ENCODE measurements at regions not wholly inside any gene's neighbourhood (a gene's known extent, or its start where the extent isn't known, plus 50 kb on each side); places are given as distances from the start of the nearest gene placed in this dataset.
"Not testable (repeated sequence)": the region's sequence is repeated elsewhere in the genome, so short reads cannot be mapped to it uniquely, and the experiment has no call there.

DNA sequence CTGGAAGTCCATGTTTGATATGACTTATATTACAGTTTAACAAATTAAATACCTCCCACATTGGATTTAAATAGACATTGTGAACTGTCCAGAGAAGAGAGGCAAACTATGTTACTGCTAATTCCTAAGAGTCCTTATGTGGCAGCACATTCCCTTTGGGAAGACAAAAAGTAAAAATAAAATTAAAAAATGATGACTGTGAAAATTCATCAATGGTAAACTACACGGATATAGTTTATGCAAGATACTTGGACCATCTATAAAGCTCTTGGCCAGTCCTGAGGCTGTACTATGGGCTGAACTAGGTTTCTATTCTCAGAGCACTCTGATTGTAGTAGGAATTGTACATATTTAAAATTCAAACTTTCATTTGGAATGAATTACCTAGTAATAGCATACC is 206.4 kb downstream of the LRRK2 start:
- no peak for DNase-seq

DNA sequence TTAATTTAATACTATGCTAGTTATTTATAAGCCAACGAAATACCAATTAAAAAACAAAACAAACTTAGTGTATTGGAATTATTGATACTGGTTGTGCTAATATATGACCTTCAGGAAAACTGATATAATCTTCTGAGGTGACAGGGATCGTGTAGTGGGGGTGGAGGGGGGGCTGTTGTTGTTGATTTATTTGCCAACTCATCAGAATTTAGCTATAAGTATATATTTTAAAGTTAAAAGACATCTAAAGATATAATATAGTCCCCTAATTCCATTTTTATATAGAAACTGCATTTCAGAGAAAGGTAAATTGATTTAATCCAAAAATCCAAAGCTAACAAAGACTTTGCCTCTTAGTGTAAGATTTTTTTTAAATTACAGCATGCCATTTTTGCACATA is 210.5 kb downstream of the LRRK2 start:
- DNase-seq = no peak

DNA sequence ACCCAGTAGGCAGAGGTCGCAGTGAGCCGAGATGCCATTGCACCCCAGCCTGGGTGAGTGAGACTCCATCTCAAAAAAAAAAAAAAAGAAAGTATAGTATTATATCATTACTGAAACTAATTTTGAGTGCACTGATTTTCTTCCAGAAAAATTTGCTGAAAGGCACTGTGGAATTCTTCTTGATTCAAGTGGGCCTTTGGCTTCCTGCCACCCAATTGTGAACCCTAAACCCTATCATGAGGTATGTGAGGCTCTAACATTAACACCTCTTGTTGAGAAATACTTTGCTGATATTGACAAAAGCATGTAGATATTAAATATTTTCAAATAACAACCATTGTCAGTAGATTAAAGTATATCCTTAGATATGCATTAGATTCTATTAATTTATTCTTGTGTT is 211.2 kb downstream of the LRRK2 start:
- no peak for DNase-seq

DNA sequence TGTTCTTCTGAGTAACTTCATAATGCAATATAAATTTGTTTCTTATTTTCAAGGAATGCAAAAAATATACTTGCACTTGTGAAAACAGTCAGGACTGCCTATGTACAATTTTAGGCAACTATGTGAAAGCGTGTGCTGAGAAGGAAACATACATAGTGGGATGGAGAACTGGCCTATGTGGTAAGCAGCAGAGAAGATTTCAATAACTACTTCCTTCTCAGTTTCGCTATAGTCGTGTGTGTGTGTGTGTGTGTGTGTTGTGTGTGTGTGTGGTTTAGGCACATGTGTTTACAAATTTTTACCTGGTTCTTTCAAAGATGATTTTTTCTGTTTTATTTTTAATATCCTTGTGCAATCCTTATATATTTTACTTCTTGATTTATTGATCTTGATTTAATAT is 211.8 kb downstream of the LRRK2 start:
- no peak for DNase-seq

DNA sequence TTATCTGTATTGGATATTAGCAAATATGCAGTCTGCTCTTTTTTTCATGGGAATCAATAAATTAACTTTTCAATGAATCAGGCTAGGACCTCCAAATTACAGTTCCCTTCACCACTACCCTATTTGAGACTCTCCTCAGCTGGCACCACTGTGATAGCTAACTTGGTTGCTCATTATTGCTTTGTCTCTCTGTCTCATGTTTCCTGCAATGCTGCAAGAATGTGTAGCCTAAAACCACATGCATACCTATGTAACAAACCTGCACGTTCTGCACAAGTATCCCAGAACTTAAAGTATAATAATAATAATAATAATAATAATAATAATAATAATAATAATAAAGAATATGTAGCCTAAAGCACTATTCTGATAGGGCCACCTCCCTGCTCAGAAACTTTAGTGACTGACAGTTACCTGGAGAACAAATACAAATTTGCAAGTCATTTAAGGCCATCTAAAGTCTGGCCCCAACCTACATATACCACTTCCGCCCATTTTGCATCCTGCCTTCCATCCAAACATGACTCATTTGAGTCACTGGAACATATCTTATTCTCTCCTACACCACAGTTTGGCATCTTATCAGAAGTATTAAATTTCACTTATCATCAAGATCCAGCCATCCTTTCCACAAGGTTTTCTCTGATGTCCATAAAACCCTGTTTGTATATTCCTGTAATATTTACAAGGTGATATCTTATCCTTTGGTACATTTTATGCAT is 215.1 kb downstream of the LRRK2 start:
- DNase-seq = no peak

DNA sequence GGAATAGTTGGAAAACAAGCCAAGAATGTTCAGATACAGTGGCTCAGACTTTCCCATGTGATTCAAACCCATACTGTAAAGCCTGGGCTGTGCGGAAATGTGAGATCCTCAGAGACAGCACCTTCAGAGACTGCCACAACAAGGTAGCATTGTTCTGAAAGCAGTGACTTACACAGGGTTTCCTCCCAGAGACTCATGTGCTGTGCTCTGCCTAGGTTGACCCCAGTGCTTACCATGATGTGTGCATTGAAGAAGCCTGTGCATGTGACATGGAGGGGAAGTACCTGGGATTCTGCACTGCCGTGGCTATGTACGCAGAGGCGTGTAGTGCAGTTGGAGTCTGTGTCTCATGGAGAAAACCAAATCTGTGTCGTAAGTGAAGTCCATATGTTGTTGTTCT is 219.4 kb downstream of the LRRK2 start:
- DNase-seq = no peak

DNA sequence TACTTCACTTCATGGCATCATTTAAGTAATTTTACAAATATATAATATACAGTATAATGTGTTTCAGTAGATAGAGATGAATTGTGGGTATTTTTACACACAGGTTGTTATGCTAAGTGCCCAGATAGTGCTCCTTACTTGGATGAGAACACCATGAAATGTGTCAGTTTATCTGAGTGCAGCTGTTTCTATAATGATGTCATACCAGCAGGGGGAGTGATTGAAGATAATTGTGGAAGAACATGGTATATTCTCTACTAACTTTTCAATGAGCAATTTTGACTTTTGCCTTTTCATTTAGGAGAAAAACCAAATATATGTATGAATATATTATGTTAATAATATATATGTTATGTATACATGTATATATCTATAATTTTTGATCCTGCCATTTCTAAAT is 221.6 kb downstream of the LRRK2 start:
- peak; percentile 12 for DNase-seq

DNA sequence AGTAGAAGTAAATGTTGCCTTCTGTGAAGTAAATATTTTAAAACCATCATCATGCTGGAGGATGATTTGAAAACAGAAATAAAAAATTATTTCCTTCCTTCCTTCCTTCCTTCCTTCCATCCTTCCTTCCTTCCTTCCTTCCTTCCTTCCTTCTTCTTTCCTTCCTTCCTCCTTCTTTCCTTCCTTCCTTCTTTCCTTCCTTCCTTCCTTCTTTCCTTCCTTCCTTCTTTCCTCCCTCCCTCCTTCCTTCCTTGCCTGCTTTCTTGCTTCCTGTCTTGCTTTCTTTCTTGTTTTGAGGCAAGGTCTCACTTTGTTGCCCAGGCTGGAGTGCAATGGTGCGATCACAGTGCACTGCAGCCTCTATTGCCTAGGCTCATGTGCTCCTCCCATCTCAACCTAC is 223.7 kb downstream of the LRRK2 start:
- DNase-seq = not testable (repeated sequence)

DNA sequence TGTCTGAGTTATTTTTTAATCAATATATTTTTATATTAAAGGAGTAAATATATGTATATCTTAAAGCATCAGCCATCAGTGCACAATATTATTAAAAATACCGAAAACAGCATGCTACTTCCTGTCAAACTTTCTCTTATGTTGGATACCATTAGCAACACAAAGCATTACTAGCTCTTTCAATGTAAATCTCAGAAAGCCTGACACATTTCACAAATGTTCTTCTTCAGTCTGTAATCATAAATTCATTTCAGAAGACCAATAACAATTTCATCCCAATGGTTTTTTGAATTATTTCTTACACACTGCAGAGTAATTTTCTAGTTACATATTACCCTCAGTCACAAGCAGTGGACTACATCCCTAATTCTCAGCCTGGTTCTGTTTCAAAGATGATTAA is 226.9 kb downstream of the LRRK2 start:
- DNase-seq = no peak

DNA sequence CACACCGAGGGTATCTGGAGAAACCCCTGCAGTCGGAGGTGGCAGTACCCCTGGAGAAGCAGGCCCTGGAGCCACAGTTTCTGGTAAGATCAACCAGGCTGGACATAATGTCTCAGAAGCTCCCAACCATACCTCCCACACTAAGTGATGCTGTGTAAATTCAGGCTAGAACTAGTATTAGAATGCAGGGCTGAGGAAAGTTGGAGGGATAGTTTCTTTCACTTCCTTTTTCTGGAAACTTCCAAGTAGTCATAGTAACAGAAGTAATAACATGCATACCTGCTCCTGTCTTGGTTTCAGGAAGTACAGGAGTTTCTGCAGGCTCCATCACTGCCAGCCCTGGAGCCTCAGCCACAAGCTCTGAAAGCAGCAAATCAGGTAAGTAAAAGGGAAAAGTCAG is 228.1 kb upstream of the CNTN1 start:
- DNase-seq = no peak

DNA sequence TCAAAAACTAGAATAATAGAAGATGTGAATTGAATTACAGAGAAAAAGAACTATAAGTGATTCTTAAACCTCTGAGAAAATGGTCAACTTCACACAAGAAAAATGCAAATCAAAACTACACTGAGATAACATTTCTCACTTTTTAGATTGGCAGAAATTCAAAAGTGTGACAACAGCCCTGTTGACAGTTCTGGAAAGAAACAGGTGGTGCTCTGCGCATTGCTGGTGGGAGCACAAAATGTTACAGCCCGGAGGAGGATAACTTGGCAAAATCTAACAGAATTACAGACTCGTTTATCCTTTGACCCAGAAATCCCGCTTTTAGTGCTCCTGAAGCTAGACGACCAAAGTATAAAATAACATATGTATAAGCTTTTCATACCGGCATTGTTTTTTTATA is 222.5 kb upstream of the CNTN1 start:
- no peak for DNase-seq

DNA sequence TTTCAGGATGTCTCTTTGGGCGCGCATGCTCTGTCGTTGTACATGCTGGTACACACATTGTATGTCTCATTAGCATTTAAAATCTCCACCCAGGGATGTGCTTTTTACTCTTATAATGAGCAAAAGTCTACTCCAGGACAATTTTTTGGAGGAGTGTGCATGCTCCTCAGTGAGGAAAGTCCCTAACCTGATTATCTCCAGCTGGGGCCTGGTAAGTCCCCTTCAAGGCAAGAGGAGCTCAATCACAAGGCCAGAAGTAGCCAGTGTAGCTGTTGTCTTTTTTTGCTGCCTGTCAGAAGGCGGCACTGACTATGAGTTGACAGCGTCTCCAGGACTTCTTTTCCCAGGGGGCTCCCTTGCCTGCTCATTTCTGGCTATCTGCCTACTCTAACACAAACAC is 218.3 kb upstream of the CNTN1 start:
- DNase-seq = no peak

DNA sequence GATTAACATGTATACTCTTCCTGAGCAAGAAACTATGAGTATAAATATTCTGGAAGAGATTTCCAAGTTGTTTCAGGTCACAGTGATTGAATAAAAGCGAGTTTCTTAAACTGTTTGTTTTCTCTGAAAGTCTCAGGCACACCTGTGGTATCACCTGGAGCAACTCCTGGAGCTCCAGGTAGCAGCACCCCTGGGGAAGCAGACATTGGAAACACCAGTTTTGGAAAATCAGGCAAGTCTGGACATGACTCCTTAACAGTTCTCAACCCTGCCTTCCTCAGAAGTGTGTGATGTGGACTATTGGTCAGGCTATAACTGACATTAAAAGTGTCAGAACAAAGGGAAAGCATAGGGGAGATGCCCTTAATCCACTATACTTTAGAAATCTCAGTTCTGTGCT is 217.6 kb upstream of the CNTN1 start:
- DNase-seq = no peak

DNA sequence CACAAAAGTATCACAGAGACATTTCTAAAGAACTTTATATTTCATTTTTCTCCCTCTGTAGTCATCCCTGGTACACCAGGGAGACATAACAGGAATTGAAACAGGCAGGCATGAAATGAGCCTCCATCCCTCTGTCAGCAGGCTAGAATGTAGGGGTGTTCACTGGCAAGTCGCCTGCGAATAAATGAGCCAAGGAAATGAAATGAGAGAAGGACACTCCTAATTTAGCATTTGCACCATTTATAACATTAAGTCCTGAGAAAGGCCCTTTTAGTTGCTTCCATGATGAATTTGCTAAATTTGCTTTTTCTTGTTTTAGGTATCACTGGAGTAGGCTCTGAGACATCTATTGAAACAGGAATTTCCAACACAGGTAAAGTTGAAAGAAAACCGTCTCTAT is 192.4 kb upstream of the CNTN1 start:
- no peak for DNase-seq

DNA sequence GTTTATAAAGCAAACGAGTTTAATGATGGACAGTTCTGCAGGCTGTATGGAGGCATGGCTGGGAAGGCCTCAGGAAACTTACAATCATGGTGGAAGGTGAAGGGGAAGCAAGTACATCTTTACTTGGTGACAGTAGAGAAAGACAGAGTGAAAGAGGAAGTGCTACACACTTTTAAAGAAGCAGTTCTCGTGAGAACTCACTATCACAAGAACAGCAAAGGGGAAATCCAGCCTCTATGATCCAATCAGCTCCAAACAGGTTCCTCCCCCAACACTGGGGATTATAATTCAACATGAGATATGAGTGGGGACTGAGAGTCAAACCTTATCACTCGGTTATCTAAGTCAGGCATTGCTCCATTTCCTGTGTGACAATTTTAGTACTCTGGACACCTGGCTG is 189.9 kb upstream of the CNTN1 start:
- DNase-seq = no peak

DNA sequence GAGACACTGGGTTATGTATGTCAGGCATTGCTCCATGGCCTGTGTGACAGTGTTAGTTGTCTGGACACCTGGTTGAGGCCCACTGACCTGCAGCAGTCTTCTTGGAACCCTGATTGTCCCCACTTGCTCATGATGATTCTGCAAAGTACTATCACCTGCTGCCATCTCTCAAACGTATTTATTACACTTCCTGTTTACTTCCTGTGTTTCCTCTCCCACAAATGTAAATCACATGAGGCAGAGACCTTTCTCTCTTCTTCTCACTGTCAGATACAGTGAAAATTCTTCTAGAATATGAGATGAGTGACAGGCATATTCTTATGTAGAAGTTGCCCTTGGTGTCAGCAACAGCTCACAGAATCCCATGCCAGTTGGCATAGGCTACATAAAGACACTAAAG is 186.9 kb upstream of the CNTN1 start:
- no peak for DNase-seq

DNA sequence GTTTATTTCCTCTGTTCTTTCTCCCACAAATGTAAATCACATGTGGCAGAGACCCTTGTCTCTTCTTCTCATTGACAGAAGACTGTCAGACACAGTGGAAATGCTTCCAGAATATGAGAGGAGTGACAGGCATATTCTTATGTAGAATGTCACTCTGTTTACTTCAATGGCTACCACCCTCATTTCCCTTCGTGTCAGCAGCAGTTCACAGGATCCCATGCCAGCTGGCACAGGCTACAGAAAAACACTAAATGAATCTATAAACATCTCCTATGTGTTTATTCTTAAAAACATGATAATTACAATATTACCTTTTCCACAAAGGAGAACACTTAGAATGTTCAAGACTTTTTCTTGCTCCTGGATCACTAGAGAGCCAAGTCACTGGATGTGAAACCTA is 183.8 kb upstream of the CNTN1 start:
- no peak for DNase-seq

DNA sequence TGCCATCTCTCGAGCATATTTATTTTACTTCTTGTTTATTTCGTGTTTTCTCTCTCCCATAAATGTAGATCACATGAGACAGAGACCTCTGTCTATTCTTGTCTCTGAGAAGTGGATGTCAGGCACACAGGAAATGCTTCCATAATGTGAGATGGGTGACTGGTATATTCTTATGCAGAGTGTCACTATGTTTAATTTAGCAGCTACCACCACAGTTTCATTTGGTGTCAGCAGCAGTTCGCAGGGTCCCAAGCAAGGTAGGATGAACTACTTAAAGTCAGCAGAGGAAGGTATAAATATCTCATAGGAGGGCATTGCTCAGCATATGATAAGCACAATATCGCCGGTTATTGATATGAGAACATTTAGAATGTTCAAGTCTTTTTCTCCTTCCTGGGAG is 180.9 kb upstream of the CNTN1 start:
- no peak for DNase-seq

DNA sequence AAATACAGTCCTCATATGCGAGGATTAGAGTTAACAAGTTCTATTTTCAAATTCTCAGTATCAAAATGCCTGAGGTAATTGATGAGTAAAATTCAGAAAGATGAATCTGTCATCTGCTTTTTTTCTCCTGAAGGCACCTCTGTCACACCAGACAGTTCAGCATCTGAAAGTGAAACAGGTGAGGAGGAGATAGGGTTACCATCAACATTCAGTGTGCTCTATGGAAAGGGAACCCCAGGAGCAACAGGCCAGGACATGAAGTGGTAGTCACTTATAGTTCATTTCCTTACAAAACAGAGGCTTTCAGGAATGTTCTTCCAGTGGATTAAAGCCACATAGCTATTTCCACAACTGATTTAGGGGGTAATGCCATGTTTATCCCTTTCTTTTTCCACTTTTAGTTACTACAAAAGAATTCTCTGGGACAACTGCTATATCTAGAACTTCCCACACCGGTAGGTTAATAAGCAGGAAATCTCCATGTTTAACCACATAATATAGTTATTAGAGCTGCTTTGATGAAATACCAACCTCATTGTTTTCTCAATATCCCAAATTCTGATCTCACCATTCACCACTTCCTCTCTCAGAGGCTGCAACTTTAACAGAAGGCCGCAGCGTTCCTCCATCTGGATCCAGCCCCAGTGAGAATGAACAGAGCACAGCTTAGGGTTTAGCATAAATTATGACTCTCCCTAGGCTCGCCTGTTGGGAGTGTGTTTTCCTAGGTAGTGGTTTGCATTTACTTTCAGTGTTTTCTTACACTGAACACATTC is 177.0 kb upstream of the CNTN1 start:
- peak; percentile 6 for DNase-seq

DNA sequence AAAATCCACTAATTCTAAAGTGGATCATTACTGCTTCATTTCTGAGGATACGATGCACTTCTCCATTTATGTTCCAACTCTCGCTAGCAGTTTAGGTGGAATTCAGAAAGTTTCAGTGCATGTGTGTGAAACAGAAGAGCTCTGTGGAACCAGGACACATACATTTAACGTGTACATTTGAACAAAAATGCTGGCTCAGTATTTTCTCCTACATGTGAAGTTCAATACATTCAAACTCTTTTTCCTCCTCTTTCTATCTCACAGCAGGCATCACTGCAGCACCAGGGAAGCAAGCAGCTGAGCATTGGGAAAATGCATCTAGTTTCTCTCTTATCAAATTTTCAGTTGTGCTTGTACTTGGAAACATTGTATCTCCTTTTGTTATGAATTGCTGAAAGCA is 169.4 kb upstream of the CNTN1 start:
- DNase-seq = no peak

DNA sequence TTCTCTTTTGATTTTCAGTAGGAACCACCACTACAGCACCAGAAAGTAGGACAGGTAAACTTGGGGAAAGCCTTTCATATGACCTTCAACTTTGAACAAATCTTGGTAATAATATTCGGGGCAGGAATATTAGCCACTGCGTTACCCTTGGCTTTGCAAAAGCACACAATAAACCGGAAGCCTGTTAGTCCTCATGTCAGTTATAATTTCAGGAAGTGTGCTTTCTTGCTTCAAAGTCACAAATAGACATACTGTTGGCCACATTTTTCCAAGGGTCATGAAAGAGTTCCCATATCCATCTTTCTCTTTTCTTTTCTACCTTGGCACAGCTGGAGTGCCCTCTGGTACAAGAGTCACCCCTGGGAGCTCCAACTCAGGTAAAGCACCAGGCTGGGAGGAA is 167.2 kb upstream of the CNTN1 start:
- no peak for DNase-seq

DNA sequence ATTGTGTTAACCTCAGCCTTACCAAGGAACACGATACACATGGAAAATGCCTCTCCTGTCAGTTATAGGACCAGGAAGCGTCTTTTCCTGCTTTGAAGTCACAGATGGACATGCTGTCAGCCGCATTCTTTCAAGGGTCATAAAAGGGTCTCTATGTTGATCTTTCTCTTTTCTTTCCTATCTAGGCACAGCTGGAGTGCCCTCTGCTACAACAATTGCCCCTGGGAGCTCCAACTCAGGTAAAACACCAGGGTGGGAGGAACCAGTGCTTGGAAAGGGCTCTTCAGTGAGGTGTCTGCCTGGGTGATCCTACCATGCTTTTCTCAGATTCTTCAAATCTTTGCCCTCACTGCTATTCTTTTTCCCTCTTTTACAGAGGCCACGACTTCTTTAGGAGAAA is 157.4 kb upstream of the CNTN1 start:
- no peak for DNase-seq

DNA sequence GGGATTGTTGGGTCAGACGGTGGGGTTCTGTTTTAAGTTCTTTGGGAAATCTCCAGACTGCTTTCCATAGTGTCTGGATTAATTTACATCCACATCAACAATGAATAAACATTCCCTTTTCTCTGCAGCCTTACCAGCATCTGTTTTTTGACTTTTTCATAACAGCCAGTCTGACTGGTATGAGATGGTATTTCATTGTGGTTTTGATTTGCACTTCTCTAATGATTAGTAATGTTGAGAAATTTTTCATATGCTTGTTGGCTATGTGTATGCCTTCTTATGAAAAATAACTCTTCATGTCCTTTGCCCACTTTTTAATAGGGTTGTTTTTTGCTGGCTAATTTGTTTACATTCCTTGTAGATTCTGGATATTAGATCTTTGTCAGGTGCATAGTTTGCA is 140.8 kb upstream of the CNTN1 start:
- DNase-seq = no peak

DNA sequence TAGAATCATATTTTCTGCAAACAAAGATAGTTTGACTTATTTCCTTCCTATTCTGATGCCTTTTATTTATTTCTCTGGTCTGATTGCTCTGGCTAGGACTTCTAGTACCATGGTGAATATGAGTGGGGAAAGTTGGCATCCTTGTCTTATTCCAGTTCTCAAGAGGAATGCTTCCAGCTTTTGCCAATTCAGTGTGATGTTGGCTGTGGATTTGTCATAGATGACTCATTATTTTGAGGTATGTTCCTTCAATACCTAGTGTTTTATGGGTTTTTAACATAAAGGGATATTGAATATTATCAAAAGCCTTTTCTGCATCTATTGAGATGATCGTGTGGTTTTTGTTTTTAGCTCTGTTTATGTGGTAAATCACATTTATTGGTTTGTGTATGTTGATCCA is 139.4 kb upstream of the CNTN1 start:
- no peak for DNase-seq
